H1 (cell line): ENCODE measurements at regions not wholly inside any gene's neighbourhood (a gene's known extent, or its start where the extent isn't known, plus 50 kb on each side); places are given as distances from the start of the nearest gene placed in this dataset.
"Not testable (repeated sequence)": the region's sequence is repeated elsewhere in the genome, so short reads cannot be mapped to it uniquely, and the experiment has no call there.

Source experiments
- ASH2L ChIP-seq: fragments of 200-600, 300-600 bp; sonication (generic); IDR thresholded peaks from one replicate; pipeline ENCODE4 v1.7.1; 2017; ENCODE audit warnings: low read length
- CHD2 ChIP-seq: IDR thresholded peaks from 2 replicates; pipeline ENCODE4 v1.6.1; 2012; ENCODE audit warnings: low read length, improper control_type of control experiment
- CTCF ChIP-seq, 3 experiments: IDR thresholded peaks; 1 replicate in 2 of 3; 2 replicates in 1 of 3; pipeline versions ENCODE4 v1.5.1 to v1.6.1; 2011; ENCODE audit warnings: low read length in 3 of 3, mild to moderate bottlenecking in 3 of 3, inconsistent platforms in 2 of 3, low read depth in 1 of 3, moderate library complexity in 1 of 3; ENCODE audit not compliant: insufficient read depth in 1 of 3; ENCODE audit errors: control extremely low read depth in 1 of 3
- E2F6 ChIP-seq: IDR thresholded peaks from 2 replicates; pipeline ENCODE4 v1.6.1; 2012; ENCODE audit warnings: inconsistent platforms
- EP300 ChIP-seq, 2 experiments: IDR thresholded peaks; 1 replicate in 1 of 2; 2 replicates in 1 of 2; pipeline ENCODE4 v1.6.1; 2011 to 2012; ENCODE audit warnings: low read depth in 2 of 2, low read length in 2 of 2, mild to moderate bottlenecking in 2 of 2, borderline replicate concordance in 1 of 2, inconsistent platforms in 1 of 2, moderate library complexity in 1 of 2
- EZH2 ChIP-seq: fragments of 200-600 bp; sonication (generic); IDR thresholded peaks from 2 replicates; pipeline ENCODE4 v1.7.1; 2012; ENCODE audit warnings: low read depth, mild to moderate bottlenecking, moderate library complexity, low read length, inconsistent platforms; ENCODE audit not compliant: severe bottlenecking
- GTF2F1 ChIP-seq: IDR thresholded peaks from 2 replicates; pipeline ENCODE4 v1.6.1; 2012; ENCODE audit warnings: low read depth, low read length, improper control_type of control experiment, borderline replicate concordance
- HDAC2 ChIP-seq, 2 experiments: fragments of 300-600 bp in 1 of 2; sonication (generic) in 1 of 2; IDR thresholded peaks; 2 replicates each; pipeline ENCODE4 v1.6.1; 2011 to 2012; ENCODE audit warnings: low read depth in 2 of 2, low read length in 2 of 2, mild to moderate bottlenecking in 2 of 2, moderate library complexity in 2 of 2, borderline replicate concordance in 1 of 2, inconsistent platforms in 1 of 2
- POLR2A ChIP-seq, 2 experiments: IDR thresholded peaks; 1 replicate in 1 of 2; 2 replicates in 1 of 2; pipeline ENCODE4 v1.6.1; 2011; ENCODE audit warnings: low read depth in 2 of 2, low read length in 2 of 2, mild to moderate bottlenecking in 2 of 2; ENCODE audit errors: control extremely low read depth in 1 of 2
- POLR2AphosphoS5 ChIP-seq: IDR thresholded peaks from 2 replicates; pipeline ENCODE4 v1.6.1; 2011; ENCODE audit warnings: low read depth, low read length
- SAP30 ChIP-seq: fragments of 300-600 bp; sonication (generic); IDR thresholded peaks from 2 replicates; pipeline ENCODE4 v1.7.1; 2012; ENCODE audit warnings: low read length, moderate library complexity, mild to moderate bottlenecking, inconsistent platforms; ENCODE audit not compliant: insufficient read depth, insufficient replicate concordance
- SRF ChIP-seq: IDR thresholded peaks from 2 replicates; pipeline ENCODE4 v1.6.1; 2011; ENCODE audit warnings: mild to moderate bottlenecking, low read depth, low read length, moderate library complexity
- SUZ12 ChIP-seq: fragments of 200-600 bp; sonication (generic); IDR thresholded peaks from 2 replicates; pipeline ENCODE4 v1.6.1; 2012; ENCODE audit warnings: mild to moderate bottlenecking, inconsistent platforms, low read length, moderate library complexity, mixed read lengths
- YY1 ChIP-seq: IDR thresholded peaks from 2 replicates; pipeline ENCODE4 v1.6.1; 2011; ENCODE audit warnings: low read depth, mild to moderate bottlenecking, low read length

GRCh38 chr15:30688684-30689083, 62.8 kb downstream of the ARHGAP11B start:
- TF ChIP-seq GTF2F1; CTCF (IDR thresholded peaks at IDR 0.05; ENCODE audit: control extremely low read depth in 1 of 3, insufficient read depth in 1 of 3, low read depth in 1 of 3, low read length in 3 of 3); HDAC2 (IDR thresholded peaks at IDR 0.05; ENCODE audit: borderline replicate concordance in 1 of 2, low read depth in 2 of 2, low read length in 2 of 2); EP300 (IDR thresholded peaks at IDR 0.05; ENCODE audit: borderline replicate concordance in 1 of 2, low read depth in 2 of 2, low read length in 2 of 2); CHD2; POLR2A (IDR thresholded peaks at IDR 0.05; ENCODE audit: control extremely low read depth in 1 of 2, low read depth in 2 of 2, low read length in 2 of 2); SUZ12; SAP30; EZH2; ASH2L; SRF; POLR2AphosphoS5; E2F6; YY1: not testable (repeated sequence)
